GM23338 (cell line): ENCODE measurements at regions not wholly inside any gene's neighbourhood (a gene's known extent, or its start where the extent isn't known, plus 50 kb on each side); places are given as distances from the start of the nearest gene placed in this dataset.

Experiments
- CREB1 ChIP-seq: fragments of 250-450 bp; sonication (Bioruptor Pico); IDR thresholded peaks from 2 replicates; pipeline ENCODE4 v1.5.0; 2020; ENCODE audit warnings: low read depth, mild to moderate bottlenecking, moderate library complexity
- EZH2 ChIP-seq: fragments of 200-600 bp; sonication (generic); IDR thresholded peaks from one replicate; pipeline ENCODE4 v1.8.0; 2017; ENCODE audit warnings: antibody characterized with exemption, mild to moderate bottlenecking, low read depth; ENCODE audit not compliant: unreplicated experiment
- EZH2phosphoT487 ChIP-seq: fragments of 200-600 bp; sonication (generic); IDR thresholded peaks from one replicate; pipeline ENCODE4 v1.8.1; 2018; ENCODE audit warnings: antibody characterized with exemption; ENCODE audit not compliant: unreplicated experiment
- JUNB ChIP-seq: IDR thresholded peaks from one replicate; pipeline ENCODE4 v1.6.1; 2016; ENCODE audit warnings: antibody characterized with exemption; ENCODE audit not compliant: unreplicated experiment
- NANOG ChIP-seq: IDR thresholded peaks from 2 replicates; pipeline ENCODE4 v1.6.1; 2016; ENCODE audit warnings: antibody characterized with exemption, borderline replicate concordance
- POLR2AphosphoS5 ChIP-seq: IDR thresholded peaks from 2 replicates; pipeline ENCODE4 v1.6.1; 2016; ENCODE audit warnings: antibody characterized with exemption, low read depth
- STAT1 ChIP-seq: IDR thresholded peaks from one replicate; pipeline ENCODE4 v1.6.1; 2016; ENCODE audit warnings: antibody characterized with exemption; ENCODE audit not compliant: unreplicated experiment
- ZNF114 ChIP-seq: fragments of 250-450 bp; sonication (Bioruptor Pico); IDR thresholded peaks from 2 replicates; pipeline ENCODE4 v1.5.0; 2020; ENCODE audit warnings: mild to moderate bottlenecking, moderate library complexity
- TF ChIP-seq, protein P1 (sequence below), 2 experiments: fragments of 200-600 bp in 1 of 2; sonication (generic) in 1 of 2; conservative IDR thresholded peaks; 2 replicates each; pipeline versions ENCODE4 v1.5.1 to v1.6.1; 2016 to 2017; ENCODE audit warnings: antibody characterized with exemption in 2 of 2, low read depth in 2 of 2, mild to moderate bottlenecking in 2 of 2, moderate library complexity in 1 of 2
- TF ChIP-seq, protein P2 (sequence below): IDR thresholded peaks from 2 replicates; pipeline ENCODE4 v1.6.1; 2016; ENCODE audit warnings: antibody characterized with exemption
- TF ChIP-seq, protein P3 (sequence below): IDR thresholded peaks from one replicate; pipeline ENCODE4 v1.6.1; 2018; ENCODE audit warnings: antibody characterized with exemption; ENCODE audit not compliant: unreplicated experiment

GRCh38 chr3:166531730-166532129 lies 694.5 kb upstream of the BCHE start:
- TF ChIP-seq, protein P1, sequence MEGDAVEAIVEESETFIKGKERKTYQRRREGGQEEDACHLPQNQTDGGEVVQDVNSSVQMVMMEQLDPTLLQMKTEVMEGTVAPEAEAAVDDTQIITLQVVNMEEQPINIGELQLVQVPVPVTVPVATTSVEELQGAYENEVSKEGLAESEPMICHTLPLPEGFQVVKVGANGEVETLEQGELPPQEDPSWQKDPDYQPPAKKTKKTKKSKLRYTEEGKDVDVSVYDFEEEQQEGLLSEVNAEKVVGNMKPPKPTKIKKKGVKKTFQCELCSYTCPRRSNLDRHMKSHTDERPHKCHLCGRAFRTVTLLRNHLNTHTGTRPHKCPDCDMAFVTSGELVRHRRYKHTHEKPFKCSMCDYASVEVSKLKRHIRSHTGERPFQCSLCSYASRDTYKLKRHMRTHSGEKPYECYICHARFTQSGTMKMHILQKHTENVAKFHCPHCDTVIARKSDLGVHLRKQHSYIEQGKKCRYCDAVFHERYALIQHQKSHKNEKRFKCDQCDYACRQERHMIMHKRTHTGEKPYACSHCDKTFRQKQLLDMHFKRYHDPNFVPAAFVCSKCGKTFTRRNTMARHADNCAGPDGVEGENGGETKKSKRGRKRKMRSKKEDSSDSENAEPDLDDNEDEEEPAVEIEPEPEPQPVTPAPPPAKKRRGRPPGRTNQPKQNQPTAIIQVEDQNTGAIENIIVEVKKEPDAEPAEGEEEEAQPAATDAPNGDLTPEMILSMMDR (conservative IDR thresholded peaks at IDR 0.05; ENCODE audit: low read depth in 2 of 2): no peak
- TF ChIP-seq EZH2phosphoT487: no peak
- TF ChIP-seq POLR2AphosphoS5: no peak
- no peak for TF ChIP-seq JUNB
- TF ChIP-seq EZH2: no peak
- no peak for TF ChIP-seq ZNF114 (CRISPR knock-in tag)
- TF ChIP-seq, protein P2, sequence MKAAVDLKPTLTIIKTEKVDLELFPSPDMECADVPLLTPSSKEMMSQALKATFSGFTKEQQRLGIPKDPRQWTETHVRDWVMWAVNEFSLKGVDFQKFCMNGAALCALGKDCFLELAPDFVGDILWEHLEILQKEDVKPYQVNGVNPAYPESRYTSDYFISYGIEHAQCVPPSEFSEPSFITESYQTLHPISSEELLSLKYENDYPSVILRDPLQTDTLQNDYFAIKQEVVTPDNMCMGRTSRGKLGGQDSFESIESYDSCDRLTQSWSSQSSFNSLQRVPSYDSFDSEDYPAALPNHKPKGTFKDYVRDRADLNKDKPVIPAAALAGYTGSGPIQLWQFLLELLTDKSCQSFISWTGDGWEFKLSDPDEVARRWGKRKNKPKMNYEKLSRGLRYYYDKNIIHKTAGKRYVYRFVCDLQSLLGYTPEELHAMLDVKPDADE: no peak
- TF ChIP-seq CREB1 (CRISPR knock-in tag): no peak
- TF ChIP-seq STAT1: no peak
- TF ChIP-seq, protein P3, sequence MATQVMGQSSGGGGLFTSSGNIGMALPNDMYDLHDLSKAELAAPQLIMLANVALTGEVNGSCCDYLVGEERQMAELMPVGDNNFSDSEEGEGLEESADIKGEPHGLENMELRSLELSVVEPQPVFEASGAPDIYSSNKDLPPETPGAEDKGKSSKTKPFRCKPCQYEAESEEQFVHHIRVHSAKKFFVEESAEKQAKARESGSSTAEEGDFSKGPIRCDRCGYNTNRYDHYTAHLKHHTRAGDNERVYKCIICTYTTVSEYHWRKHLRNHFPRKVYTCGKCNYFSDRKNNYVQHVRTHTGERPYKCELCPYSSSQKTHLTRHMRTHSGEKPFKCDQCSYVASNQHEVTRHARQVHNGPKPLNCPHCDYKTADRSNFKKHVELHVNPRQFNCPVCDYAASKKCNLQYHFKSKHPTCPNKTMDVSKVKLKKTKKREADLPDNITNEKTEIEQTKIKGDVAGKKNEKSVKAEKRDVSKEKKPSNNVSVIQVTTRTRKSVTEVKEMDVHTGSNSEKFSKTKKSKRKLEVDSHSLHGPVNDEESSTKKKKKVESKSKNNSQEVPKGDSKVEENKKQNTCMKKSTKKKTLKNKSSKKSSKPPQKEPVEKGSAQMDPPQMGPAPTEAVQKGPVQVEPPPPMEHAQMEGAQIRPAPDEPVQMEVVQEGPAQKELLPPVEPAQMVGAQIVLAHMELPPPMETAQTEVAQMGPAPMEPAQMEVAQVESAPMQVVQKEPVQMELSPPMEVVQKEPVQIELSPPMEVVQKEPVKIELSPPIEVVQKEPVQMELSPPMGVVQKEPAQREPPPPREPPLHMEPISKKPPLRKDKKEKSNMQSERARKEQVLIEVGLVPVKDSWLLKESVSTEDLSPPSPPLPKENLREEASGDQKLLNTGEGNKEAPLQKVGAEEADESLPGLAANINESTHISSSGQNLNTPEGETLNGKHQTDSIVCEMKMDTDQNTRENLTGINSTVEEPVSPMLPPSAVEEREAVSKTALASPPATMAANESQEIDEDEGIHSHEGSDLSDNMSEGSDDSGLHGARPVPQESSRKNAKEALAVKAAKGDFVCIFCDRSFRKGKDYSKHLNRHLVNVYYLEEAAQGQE: no peak
- TF ChIP-seq NANOG: no peak
